ENCODE measurements at regions not wholly inside any gene's neighbourhood (a gene's known extent, or its start where the extent isn't known, plus 50 kb on each side); places are given as distances from the start of the nearest gene placed in this dataset.

- TF ChIP-seq TAF1 (IDR thresholded peaks at IDR 0.05; ENCODE audit: borderline replicate concordance, low read depth, low read length) = no peak
- no peak for TF ChIP-seq POLR2A (IDR thresholded peaks at IDR 0.05; ENCODE audit: low read depth, low read length)
Measured at GRCh38 chr7:17406738-17407137, 108.3 kb downstream of the AHR start.
